Loucy (cell line): ENCODE measurements at regions not wholly inside any gene's neighbourhood (a gene's known extent, or its start where the extent isn't known, plus 50 kb on each side); places are given as distances from the start of the nearest gene placed in this dataset.

Experiments used
- H2AFZ ChIP-seq: fragments of 200-600 bp; sonication (generic); 2 replicates; pipeline ENCODE4 v1.6.0; 2016; ENCODE audit warnings: antibody characterized with exemption, mild to moderate bottlenecking, low read length, moderate library complexity
- H3F3A ChIP-seq: fragments of 200-600 bp; 2 replicates; pipeline ENCODE4 v1.6.0; 2016; ENCODE audit warnings: antibody characterized with exemption, low read depth, mild to moderate bottlenecking
- H3K27me3 ChIP-seq: fragments of 200-600 bp; sonication (generic); 2 replicates; pipeline ENCODE4 v1.6.1; 2014; ENCODE audit warnings: low read length, mild to moderate bottlenecking; ENCODE audit not compliant: insufficient read depth, poor library complexity, severe bottlenecking
- H3K36me3 ChIP-seq: fragments of 200-600 bp; sonication (generic); 2 replicates; pipeline ENCODE4 v1.6.1; 2016; ENCODE audit warnings: low read length; ENCODE audit not compliant: insufficient read depth
- H3K4me1 ChIP-seq: fragments of 200-600 bp; sonication (generic); 2 replicates; pipeline ENCODE4 v1.5.1; 2014; ENCODE audit warnings: low read length, mild to moderate bottlenecking; ENCODE audit not compliant: insufficient read depth, poor library complexity, severe bottlenecking
- H3K4me2 ChIP-seq: fragments of 200-600 bp; sonication (generic); 2 replicates; pipeline ENCODE4 v1.6.0; 2014; ENCODE audit warnings: antibody characterized with exemption, low read length, low read depth, mild to moderate bottlenecking; ENCODE audit not compliant: poor library complexity, severe bottlenecking
- H3K4me3 ChIP-seq: fragments of 200-600 bp; sonication (generic); 2 replicates; pipeline ENCODE4 v1.5.1; 2014; ENCODE audit warnings: low read length, mild to moderate bottlenecking, mixed read lengths; ENCODE audit not compliant: poor library complexity, severe bottlenecking
- H3K79me2 ChIP-seq: fragments of 200-600 bp; sonication (generic); 2 replicates; pipeline ENCODE4 v1.6.1; 2014; ENCODE audit warnings: low read length; ENCODE audit not compliant: insufficient read depth
- H3K9ac ChIP-seq: fragments of 200-600 bp; sonication (generic); 2 replicates; pipeline ENCODE4 v1.6.0; 2014; ENCODE audit warnings: mild to moderate bottlenecking, low read depth, low read length, moderate library complexity; ENCODE audit not compliant: poor library complexity, severe bottlenecking
- H3K9me2 ChIP-seq: fragments of 200-600 bp; sonication (generic); replicated peaks from 2 replicates; pipeline ENCODE4 v1.6.1; 2016; ENCODE audit warnings: low read depth, low read length, mixed read lengths
- H3K9me3 ChIP-seq: fragments of 200-600 bp; sonication (generic); 2 replicates; pipeline ENCODE4 v1.6.1; 2014; ENCODE audit warnings: mild to moderate bottlenecking, antibody characterized with exemption, low read length, low read depth; ENCODE audit not compliant: insufficient read depth
- H4K20me1 ChIP-seq: fragments of 200-600 bp; sonication (generic); 2 replicates; pipeline ENCODE4 v1.6.0; 2014; ENCODE audit warnings: antibody characterized with exemption, low read length, mild to moderate bottlenecking; ENCODE audit not compliant: insufficient read depth, poor library complexity, severe bottlenecking
- EZH2phosphoT487 ChIP-seq: fragments of 200-600 bp; IDR thresholded peaks from 2 replicates; pipeline ENCODE4 v1.6.1; 2018; ENCODE audit warnings: antibody characterized with exemption, mild to moderate bottlenecking, moderate library complexity, borderline replicate concordance
- TF ChIP-seq, protein P1 (sequence below): fragments of 200-600 bp; sonication (generic); conservative IDR thresholded peaks from 2 replicates; pipeline ENCODE4 v1.5.1; 2014; ENCODE audit warnings: mild to moderate bottlenecking, antibody characterized with exemption, low read length

DNA sequence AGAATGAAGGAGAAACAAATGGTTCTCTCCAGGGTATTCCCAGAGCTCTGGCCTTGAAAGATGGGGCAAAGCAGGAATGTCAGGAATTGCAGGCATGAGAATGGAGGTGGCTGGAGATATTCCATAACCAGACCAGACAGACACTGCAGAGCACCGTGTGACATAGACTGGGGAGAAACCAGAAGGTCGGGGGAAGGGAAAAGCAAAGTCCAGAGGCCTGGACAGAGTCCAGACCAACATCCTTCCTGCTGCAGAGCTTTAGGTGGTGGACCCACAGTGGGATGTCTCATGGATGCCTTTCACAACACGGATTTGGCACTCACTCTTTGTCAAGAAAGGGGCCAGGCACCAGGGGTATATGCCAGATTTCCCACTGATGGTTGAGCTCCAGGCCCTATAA lies 177.2 kb upstream of the INHBA start:
- Histone ChIP-seq H3K4me3 (no peak overlapping the region), H3K9ac (no peak overlapping the region), H4K20me1 (no peaks in the 10 kb centered on the region), H3F3A (no peaks in the 10 kb centered on the region), H3K36me3 (no peaks in the 10 kb centered on the region), H3K4me2 (no peak overlapping the region), H3K9me3 (no peaks in the 10 kb centered on the region), H3K79me2 (no peaks in the 10 kb centered on the region), H3K9me2 (no peaks in the 10 kb centered on the region), H2AFZ (no peak overlapping the region), H3K4me1 (peaks cover 18% of the 10 kb centered on the region), H3K27me3 (no peaks in the 10 kb centered on the region)
- TF ChIP-seq, protein P1, sequence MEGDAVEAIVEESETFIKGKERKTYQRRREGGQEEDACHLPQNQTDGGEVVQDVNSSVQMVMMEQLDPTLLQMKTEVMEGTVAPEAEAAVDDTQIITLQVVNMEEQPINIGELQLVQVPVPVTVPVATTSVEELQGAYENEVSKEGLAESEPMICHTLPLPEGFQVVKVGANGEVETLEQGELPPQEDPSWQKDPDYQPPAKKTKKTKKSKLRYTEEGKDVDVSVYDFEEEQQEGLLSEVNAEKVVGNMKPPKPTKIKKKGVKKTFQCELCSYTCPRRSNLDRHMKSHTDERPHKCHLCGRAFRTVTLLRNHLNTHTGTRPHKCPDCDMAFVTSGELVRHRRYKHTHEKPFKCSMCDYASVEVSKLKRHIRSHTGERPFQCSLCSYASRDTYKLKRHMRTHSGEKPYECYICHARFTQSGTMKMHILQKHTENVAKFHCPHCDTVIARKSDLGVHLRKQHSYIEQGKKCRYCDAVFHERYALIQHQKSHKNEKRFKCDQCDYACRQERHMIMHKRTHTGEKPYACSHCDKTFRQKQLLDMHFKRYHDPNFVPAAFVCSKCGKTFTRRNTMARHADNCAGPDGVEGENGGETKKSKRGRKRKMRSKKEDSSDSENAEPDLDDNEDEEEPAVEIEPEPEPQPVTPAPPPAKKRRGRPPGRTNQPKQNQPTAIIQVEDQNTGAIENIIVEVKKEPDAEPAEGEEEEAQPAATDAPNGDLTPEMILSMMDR = no peak
- TF ChIP-seq EZH2phosphoT487 = no peak

DNA sequence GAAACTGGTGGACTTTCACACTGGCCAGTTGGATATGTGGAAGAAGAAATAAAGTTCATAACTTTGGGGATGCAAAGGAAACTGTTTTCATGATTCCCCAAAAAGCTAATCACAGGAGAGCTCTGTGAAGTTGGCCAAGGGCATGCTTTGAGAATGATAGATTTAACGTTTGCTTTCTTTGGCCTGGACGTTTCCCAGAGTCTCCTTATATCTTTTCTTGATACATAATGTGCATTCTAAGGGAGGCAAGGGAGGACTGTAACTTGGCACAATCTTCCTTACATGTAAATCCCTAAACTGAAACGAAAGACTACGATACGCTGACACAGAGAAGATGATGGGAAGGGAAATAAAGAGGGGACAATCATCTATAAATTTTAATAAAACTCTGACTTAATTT lies 176.5 kb upstream of the INHBA start:
- Histone ChIP-seq H3K4me3 (no peak overlapping the region), H3F3A (no peaks in the 10 kb centered on the region), H3K9me2 (no peaks in the 10 kb centered on the region), H2AFZ (no peak overlapping the region), H3K9me3 (no peaks in the 10 kb centered on the region), H3K36me3 (no peaks in the 10 kb centered on the region), H3K27me3 (no peaks in the 10 kb centered on the region), H3K4me2 (no peak overlapping the region), H3K79me2 (no peaks in the 10 kb centered on the region), H3K9ac (no peak overlapping the region), H4K20me1 (no peaks in the 10 kb centered on the region), H3K4me1 (peaks cover 24% of the 10 kb centered on the region)
- TF ChIP-seq, protein P1 = no peak
- no peak for TF ChIP-seq EZH2phosphoT487

DNA sequence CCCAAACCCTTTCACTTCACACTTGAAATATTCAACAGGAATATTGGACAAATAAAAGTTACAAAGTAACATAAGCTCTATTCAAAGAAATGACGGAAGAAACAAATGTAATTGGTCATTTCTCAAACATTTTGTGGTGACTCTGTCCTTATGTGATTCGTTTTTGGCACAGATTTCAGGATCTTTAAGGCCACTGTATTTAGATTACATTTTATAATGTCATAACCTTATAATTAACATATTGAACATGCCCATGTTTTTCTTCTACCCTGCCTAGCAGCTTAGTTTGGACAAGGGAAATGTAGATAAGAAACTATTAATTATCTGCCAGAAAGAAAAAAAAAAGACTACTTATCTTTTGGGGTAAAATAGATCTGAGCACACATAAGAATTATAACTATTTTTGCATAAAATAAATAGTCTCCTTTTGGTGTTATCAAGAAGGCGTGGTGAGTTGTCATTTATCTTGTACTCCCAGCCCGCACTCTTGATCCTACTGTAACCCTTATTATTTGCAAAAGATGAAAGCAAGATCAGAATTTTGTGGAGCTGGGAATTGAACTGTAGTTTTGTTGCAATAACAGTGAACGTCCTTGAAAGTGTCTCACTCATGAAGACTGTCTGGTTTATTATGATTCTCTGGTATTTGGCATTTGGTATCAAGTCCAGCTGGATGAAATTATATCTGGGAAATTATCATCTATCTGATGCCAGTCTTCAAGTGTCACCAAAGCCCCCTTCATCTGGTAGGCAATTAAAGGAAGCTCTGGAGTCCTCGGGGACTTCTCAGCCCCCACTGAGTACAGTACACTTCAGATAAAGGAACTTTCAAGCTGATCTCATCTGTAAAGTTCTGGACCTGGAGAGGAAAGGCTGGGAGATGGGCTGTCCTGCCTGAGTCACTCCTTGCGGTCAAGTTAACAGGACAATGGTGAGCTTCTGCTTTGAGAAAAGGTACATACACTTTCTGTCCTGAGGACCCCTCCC lies 175.7 kb upstream of the INHBA start:
- H3K27me3 ChIP-seq = no peaks in the 10 kb centered on the region
- no peaks in the 10 kb centered on the region for H3K36me3 ChIP-seq
- H4K20me1 ChIP-seq = no peaks in the 10 kb centered on the region
- no peaks in the 10 kb centered on the region for H3K79me2 ChIP-seq
- TF ChIP-seq, protein P1 = no peak
- TF ChIP-seq EZH2phosphoT487 = no peak
- no peaks in the 10 kb centered on the region for H3K9me2 ChIP-seq
- no peak overlapping the region for H3K4me3 ChIP-seq
- H2AFZ ChIP-seq = no peak overlapping the region
- H3K4me1 ChIP-seq = peaks cover 31% of the 10 kb centered on the region
- no peaks in the 10 kb centered on the region for H3F3A ChIP-seq
- no peaks in the 10 kb centered on the region for H3K9me3 ChIP-seq
- no peak overlapping the region for H3K9ac ChIP-seq
- no peak overlapping the region for H3K4me2 ChIP-seq
